MM.1S (cell line): ENCODE measurements at regions not wholly inside any gene's neighbourhood (a gene's known extent, or its start where the extent isn't known, plus 50 kb on each side); places are given as distances from the start of the nearest gene placed in this dataset.

Experiments
- CTCF ChIP-seq: fragments of 300-600 bp; sonication (generic); IDR thresholded peaks from 2 replicates; pipeline ENCODE4 v1.5.1; 2016; ENCODE audit warnings: antibody characterized with exemption, low read length, mixed read lengths
- EZH2 ChIP-seq: fragments of 300-600 bp; sonication (generic); optimal IDR thresholded peaks from 2 replicates; pipeline ENCODE3; 2017; ENCODE audit warnings: low read depth, mild to moderate bottlenecking, antibody characterized with exemption, low read length, mixed read lengths

- TF ChIP-seq CTCF (no peak), EZH2 (no peak)
These were observed 215.9 kb upstream of the FAR2 start for GRCh38 chr12:28933176-28933575.
